ENCODE measurements at regions not wholly inside any gene's neighbourhood (a gene's known extent, or its start where the extent isn't known, plus 50 kb on each side); places are given as distances from the start of the nearest gene placed in this dataset.

DNA sequence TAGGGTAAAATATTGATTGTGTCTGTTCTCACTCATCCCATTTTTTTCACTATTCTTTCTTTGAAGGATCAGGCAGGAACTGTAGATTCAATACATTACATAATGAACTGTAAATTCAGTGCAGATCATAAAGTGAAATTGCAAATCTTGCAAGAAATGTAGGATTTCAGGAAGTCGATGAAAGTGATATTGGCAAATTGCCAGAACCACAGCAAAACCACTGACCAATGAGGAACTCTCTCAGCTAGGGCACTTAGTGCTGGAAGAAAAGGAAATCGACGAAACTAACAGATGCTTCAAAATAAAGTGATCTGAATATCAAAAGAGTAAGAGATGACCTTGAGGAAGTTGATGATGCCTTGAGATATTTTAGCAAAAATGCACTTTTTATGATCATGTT, 157.6 kb downstream of the AACS start:
- DNase-seq (ENCODE audit: low read depth in 1 of 2, low spot score in 1 of 2) = no peak

GRCh38 chr12:125225641-125226040, 160.4 kb downstream of the AACS start:
- DNase-seq (ENCODE audit: low read depth in 1 of 2, low spot score in 1 of 2) = no peak

- no peak for DNase-seq (ENCODE audit: low read depth in 1 of 2, low spot score in 1 of 2)
Measured at GRCh38 chr12:125228519-125229260, 163.5 kb downstream of the AACS start.

- no peak for DNase-seq (ENCODE audit: low read depth in 1 of 2, low spot score in 1 of 2)
Measured at GRCh38 chr12:125229878-125230530, 164.8 kb downstream of the AACS start.

- no peak for DNase-seq (ENCODE audit: low read depth in 1 of 2, low spot score in 1 of 2)
Measured at GRCh38 chr12:125233319-125233718, 168.1 kb downstream of the AACS start.

DNA sequence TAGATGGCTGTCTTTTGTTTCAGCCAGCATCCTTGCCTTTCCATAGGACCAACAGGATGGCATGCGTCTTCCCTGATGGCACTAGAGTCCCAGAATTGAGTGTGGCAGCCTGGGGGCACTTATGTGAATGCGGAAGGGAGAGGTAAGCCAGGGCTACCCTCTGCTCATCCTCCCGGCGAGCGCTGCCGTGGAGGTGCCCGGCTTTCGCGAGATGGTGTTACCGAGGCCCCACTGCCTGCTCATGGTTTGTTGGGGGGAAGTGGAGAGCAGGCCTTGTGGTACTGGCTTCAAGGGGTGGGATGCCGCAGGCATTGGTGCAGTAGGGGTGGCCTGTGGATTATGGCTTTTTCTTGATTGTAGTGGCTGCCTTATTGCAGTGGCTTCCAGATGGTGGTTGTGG, 174.3 kb downstream of the AACS start:
- no peak for DNase-seq (ENCODE audit: low read depth in 1 of 2, low spot score in 1 of 2)

GRCh38 chr12:125240717-125241116, 175.5 kb downstream of the AACS start:
- no peak for DNase-seq (ENCODE audit: low read depth in 1 of 2, low spot score in 1 of 2)

- no peak for DNase-seq (ENCODE audit: low read depth in 1 of 2, low spot score in 1 of 2)
Measured at GRCh38 chr12:125243811-125244210, 178.6 kb downstream of the AACS start.

- DNase-seq (ENCODE audit: low read depth in 1 of 2, low spot score in 1 of 2) = no peak
Measured at GRCh38 chr12:125244338-125244737, 179.1 kb downstream of the AACS start.

DNA sequence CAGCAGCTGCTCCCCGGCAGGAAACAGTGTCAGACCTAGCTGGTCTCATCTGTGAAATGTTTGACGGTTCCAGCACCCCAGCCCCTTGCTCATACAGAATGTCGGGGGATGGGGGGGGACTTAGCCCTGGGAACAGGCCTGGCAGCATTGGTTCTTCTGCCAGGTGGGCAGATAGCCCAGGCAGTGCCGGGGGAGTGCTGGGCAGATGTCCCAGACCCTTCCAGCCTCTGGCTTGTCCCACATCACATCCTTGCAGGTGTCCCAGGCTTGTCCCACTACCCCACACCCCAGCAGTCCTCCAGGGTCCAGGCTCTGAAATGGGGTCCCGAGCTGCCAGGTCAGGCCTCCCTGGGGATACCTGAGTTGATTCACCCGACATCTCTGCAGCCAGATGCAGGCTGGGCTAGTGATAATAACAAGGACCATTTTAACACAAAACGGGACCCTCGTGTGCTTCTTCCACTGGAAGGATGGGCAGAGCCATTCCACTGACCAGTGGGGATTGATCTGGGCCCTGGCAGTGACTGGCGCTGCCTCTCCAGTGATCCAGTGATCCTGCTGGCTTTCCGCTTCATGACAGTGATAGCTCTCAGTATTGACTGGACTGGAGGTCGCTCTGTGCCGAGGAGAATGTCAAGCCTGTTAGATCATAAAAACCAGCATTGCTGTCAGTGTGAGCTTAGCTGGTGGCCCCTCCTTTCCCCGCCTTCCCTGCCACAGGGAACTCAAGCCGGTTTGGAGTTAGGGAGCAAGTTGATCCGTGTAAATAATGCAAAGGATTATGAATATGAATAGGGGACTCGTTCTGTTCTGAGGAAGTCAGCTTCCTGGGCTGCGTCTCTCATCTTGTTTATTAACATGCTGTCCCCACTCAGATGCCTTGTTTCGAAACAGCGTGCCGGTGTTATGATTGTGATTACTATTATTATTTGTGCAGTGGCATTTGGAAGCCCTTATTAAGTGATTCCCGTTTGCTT, 180.6 kb downstream of the AACS start:
- DNase-seq (ENCODE audit: low read depth in 1 of 2, low spot score in 1 of 2) = no peak

DNA sequence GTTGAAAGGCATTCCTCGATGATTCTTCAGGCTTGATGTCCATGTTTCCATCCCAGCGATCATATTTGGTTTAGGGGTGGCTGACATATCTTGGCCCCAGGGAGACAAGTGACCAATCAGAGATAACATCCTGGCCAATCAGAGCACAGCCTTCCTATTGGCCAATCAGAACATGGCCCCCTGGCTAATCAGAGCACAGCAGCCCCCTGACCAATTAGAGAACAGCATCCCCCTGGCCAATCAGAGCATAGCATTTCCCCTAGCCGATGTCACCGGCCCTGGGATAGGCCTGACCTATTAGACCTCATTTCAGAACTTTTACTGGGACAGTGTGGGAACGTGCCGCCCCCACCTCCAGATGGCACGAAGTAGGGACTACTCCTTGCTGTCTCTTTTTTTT, 182.2 kb downstream of the AACS start:
- no peak for DNase-seq (ENCODE audit: low read depth in 1 of 2, low spot score in 1 of 2)

GRCh38 chr12:125249066-125249824, 184.0 kb downstream of the AACS start:
- no peak for DNase-seq (ENCODE audit: low read depth in 1 of 2, low spot score in 1 of 2)

DNA sequence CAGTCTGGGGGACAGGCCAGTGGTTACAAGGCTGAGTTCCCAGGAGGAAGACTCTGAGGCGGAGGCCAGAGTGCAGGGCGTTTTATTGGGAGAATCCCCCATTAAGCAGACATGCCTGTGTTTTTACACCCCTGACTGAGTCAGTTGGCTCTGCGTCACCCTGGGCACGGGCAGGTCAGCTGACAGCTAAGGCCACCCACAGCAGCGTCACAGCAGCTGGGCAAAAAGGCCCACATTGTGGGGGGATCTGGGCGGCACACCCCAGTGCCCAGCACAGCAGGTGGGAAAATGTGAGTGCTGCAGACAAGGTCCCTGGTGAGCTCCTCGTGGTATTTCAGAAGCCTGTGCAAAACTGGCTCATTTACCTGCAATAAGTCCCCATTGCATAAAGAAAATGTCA, 184.7 kb downstream of the AACS start:
- DNase-seq (ENCODE audit: low read depth in 1 of 2, low spot score in 1 of 2) = no peak

- DNase-seq (ENCODE audit: low read depth in 1 of 2, low spot score in 1 of 2) = no peak
Measured at GRCh38 chr12:125254236-125254635, 189.0 kb downstream of the AACS start.

DNA sequence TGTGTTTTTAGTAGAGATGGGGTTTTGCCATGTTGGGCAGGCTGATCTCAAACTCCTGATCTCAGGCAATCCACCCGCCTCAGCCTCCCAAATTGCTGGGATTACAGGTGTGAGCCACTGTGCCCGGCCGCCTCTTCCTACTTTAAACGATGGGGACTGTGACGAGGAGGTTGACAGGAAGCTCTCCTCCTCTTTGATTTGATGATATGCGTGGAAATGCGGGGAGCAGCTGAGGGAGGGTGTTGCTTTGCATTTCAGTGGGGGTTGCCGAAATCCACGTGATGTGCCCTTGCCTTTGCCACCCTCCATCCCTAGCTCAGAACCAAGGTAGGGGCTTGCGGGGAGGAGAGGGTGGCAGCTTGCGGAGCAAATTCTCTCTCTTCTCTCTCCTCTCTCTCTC, 189.6 kb downstream of the AACS start:
- no peak for DNase-seq (ENCODE audit: low read depth in 1 of 2, low spot score in 1 of 2)

DNA sequence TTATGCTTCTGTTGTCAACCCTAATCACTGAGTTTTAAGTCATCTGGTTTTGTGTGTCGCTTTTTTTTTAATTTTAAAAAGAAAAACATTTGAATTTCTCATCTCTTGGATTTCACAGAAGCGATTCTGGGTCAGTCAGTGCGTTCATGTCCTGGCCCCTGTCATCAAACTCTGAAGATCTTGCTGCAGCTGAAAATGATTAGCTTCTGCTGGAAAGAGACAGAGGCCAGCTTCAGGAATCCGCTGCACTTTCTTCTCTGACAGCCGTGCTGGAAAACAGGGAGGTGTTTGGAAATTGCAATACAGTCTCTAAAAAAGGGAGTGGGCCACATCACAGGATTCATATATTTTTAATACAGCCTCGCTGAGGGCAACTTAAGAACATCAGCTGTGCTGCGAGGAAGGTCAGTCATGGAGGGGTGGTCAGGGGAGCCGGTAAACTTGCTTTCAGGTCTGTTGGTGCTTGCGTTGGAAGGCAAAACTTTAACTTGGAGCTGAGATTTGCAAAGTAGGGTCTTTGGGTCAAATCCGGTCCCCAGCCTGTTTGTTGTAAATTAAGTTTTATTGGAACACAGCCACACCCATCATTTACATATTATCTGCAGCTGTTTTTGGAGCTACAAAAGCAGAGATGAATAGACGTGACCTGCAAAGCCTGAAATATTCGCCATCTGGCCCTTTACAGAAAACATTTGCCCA, 190.8 kb downstream of the AACS start:
- DNase-seq (ENCODE audit: low read depth in 1 of 2, low spot score in 1 of 2) = no peak

GRCh38 chr12:125256634-125256936, 191.3 kb downstream of the AACS start:
- DNase-seq (ENCODE audit: low read depth in 1 of 2, low spot score in 1 of 2) = no peak

DNA sequence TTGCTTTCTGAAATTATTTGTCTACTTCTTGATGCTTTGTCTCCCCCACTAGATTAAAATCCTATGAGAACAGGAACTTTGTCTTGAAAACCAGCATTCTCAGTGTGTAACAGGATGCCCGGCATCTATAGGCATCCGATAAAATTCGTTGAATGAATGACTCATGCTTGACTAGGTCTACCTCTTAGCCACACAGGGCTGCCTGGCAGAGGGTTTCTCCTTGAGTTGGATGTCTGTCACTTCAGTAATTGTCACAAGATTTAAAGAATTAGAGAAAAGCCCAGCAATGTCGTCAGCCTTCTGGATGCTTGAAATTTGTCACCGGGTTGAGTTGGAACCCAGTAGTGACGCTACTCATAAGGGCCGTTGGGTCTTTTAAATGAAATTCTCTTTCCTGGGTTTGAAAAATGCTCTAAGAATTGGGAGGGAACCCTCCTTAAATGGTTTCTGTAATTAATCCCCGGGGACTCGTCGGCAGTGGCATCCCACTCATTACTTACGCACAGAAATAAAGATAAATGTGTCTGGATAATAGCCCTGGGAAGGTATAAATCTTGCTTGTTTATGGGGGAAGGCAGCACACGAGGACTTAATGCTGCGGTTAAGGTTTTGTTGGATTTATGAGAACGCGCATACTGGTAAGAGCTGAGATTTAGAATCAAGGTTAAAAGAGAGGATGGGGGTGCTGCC, 194.1 kb downstream of the AACS start:
- no peak for DNase-seq (ENCODE audit: low read depth in 1 of 2, low spot score in 1 of 2)

DNA sequence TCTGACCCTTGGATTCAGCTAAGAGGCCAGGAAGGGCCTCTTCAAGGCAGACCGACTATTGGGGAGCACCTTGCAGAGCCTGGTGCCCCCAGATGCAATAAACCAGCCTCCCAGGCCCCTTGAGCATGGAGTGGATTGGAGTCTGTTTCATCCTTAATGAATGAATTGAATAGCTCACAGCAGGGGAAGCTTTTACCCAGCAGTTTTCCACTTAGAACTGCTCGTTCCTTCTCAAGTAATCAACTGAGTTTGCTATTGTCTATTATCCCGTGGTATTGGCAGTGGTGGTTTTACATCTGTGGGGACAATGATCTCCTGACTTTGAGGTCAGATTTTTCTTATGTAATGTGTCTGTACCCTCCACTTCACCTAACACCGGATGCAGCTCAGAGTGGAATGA, 197.6 kb downstream of the AACS start:
- no peak for DNase-seq (ENCODE audit: low read depth in 1 of 2, low spot score in 1 of 2)

DNA sequence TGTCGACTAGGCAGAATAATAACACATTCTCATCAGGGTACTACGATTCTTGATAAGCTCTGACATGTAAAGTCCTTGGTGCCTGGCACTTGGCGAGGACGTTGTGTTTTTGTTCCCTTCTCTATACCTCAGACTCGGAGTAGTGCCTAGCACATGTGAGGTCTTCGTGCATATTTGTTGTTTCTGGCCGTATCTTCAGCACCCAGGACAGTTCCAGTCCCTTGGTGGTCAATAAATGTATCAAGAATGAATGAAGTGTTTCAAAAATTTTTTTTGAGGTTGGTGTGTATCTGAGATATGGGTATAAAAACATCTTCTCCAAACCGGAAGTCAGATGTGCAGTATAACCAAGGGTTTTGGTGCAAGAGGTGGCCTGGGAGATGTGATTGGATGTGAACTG, 198.2 kb downstream of the AACS start:
- no peak for DNase-seq (ENCODE audit: low read depth in 1 of 2, low spot score in 1 of 2)
